Duodenal mucosa (tissue), 2 donors: ENCODE measurements at regions not wholly inside any gene's neighbourhood (a gene's known extent, or its start where the extent isn't known, plus 50 kb on each side); places are given as distances from the start of the nearest gene placed in this dataset.

ENCODE experiments used
- H3K27ac ChIP-seq: one replicate; pipeline ENCODE4 v1.7.0; 2013; ENCODE audit warnings: low read depth, low read length
- H3K27me3 ChIP-seq, 2 donors: one replicate each; pipeline ENCODE4 v1.7.0; 2013; ENCODE audit warnings: low read length in 2 of 2, control low read depth in 1 of 2; ENCODE audit not compliant: insufficient read depth in 2 of 2, control insufficient read depth in 1 of 2
- H3K36me3 ChIP-seq, 2 donors: one replicate each; pipeline ENCODE4 v1.7.0; 2013; ENCODE audit warnings: low read length in 2 of 2, control low read depth in 1 of 2; ENCODE audit not compliant: insufficient read depth in 2 of 2, control insufficient read depth in 1 of 2
- H3K4me1 ChIP-seq, 2 donors: one replicate each; pipeline ENCODE4 v1.7.0; 2013; ENCODE audit warnings: low read length in 2 of 2, control low read depth in 1 of 2; ENCODE audit not compliant: insufficient read depth in 2 of 2, control insufficient read depth in 1 of 2
- H3K4me3 ChIP-seq, 2 donors: one replicate each; pipeline ENCODE4 v1.7.0; 2013; ENCODE audit warnings: low read length in 2 of 2, low read depth in 1 of 2
- H3K9ac ChIP-seq, 2 donors: one replicate each; pipeline ENCODE4 v1.7.0; 2013; ENCODE audit warnings: low read length in 2 of 2, low read depth in 1 of 2
- H3K9me3 ChIP-seq, 2 donors: one replicate each; pipeline ENCODE4 v1.7.0; 2013; ENCODE audit warnings: low read length in 2 of 2, control low read depth in 1 of 2; ENCODE audit not compliant: control insufficient read depth in 1 of 2

GRCh38 chr9:105912157-105912862 lies 218.0 kb downstream of the TMEM38B start:
- Histone ChIP-seq H3K4me1 (no peaks in the 10 kb centered on the region), H3K9me3 (no peaks in the 10 kb centered on the region), H3K4me3 (no peak overlapping the region), H3K9ac (no peak overlapping the region), H3K27me3 (no peaks in the 10 kb centered on the region), H3K27ac (no peak overlapping the region), H3K36me3 (no peaks in the 10 kb centered on the region)

- Histone ChIP-seq H3K4me3 (no peak overlapping the region), H3K27ac (no peak overlapping the region), H3K27me3 (no peaks in the 10 kb centered on the region), H3K9ac (no peak overlapping the region), H3K36me3 (no peaks in the 10 kb centered on the region), H3K9me3 (no peaks in the 10 kb centered on the region), H3K4me1 (no peaks in the 10 kb centered on the region)
Measured at GRCh38 chr9:105912863-105913516, 218.6 kb downstream of the TMEM38B start.

- Histone ChIP-seq H3K4me3 (no peak overlapping the region), H3K27me3 (no peaks in the 10 kb centered on the region), H3K4me1 (no peaks in the 10 kb centered on the region), H3K9ac (no peak overlapping the region), H3K27ac (no peak overlapping the region), H3K9me3 (no peaks in the 10 kb centered on the region), H3K36me3 (no peaks in the 10 kb centered on the region)
Measured at GRCh38 chr9:105921057-105921726, 226.9 kb downstream of the TMEM38B start.

- Histone ChIP-seq H3K9ac (no peak overlapping the region), H3K4me3 (no peak overlapping the region), H3K27me3 (no peaks in the 10 kb centered on the region), H3K27ac (no peak overlapping the region), H3K9me3 (no peaks in the 10 kb centered on the region), H3K4me1 (no peaks in the 10 kb centered on the region), H3K36me3 (no peaks in the 10 kb centered on the region)
Measured at GRCh38 chr9:105928416-105928815, 234.1 kb downstream of the TMEM38B start.

GRCh38 chr9:105930011-105930627 lies 235.8 kb downstream of the TMEM38B start:
- no peak overlapping the region for H3K27ac ChIP-seq
- no peaks in the 10 kb centered on the region for H3K9me3 ChIP-seq
- no peaks in the 10 kb centered on the region for H3K36me3 ChIP-seq
- H3K4me1 ChIP-seq = no peaks in the 10 kb centered on the region
- H3K4me3 ChIP-seq = no peak overlapping the region
- no peaks in the 10 kb centered on the region for H3K27me3 ChIP-seq
- H3K9ac ChIP-seq = no peak overlapping the region

- no peaks in the 10 kb centered on the region for H3K36me3 ChIP-seq
- H3K4me3 ChIP-seq = no peak overlapping the region
- H3K27ac ChIP-seq = no peak overlapping the region
- H3K27me3 ChIP-seq = no peaks in the 10 kb centered on the region
- no peak overlapping the region for H3K9ac ChIP-seq
- no peaks in the 10 kb centered on the region for H3K9me3 ChIP-seq
- H3K4me1 ChIP-seq = no peaks in the 10 kb centered on the region
Measured at GRCh38 chr9:105932276-105932675, 237.9 kb downstream of the TMEM38B start.

- H3K36me3 ChIP-seq = no peaks in the 10 kb centered on the region
- H3K9ac ChIP-seq = no peak overlapping the region
- no peak overlapping the region for H3K27ac ChIP-seq
- H3K4me3 ChIP-seq = no peak overlapping the region
- no peaks in the 10 kb centered on the region for H3K4me1 ChIP-seq
- no peaks in the 10 kb centered on the region for H3K27me3 ChIP-seq
- H3K9me3 ChIP-seq = no peaks in the 10 kb centered on the region
Measured at GRCh38 chr9:105950448-105950847, 256.1 kb downstream of the TMEM38B start.

- H3K4me3 ChIP-seq = no peak overlapping the region
- H3K4me1 ChIP-seq = no peaks in the 10 kb centered on the region
- H3K27me3 ChIP-seq = no peaks in the 10 kb centered on the region
- no peaks in the 10 kb centered on the region for H3K36me3 ChIP-seq
- no peaks in the 10 kb centered on the region for H3K9me3 ChIP-seq
- H3K9ac ChIP-seq = no peak overlapping the region
- H3K27ac ChIP-seq = no peak overlapping the region
Measured at GRCh38 chr9:105950894-105951293, 256.6 kb downstream of the TMEM38B start.

- H3K9me3 ChIP-seq = no peaks in the 10 kb centered on the region
- H3K4me1 ChIP-seq = no peaks in the 10 kb centered on the region
- no peaks in the 10 kb centered on the region for H3K36me3 ChIP-seq
- H3K4me3 ChIP-seq = no peak overlapping the region
- H3K9ac ChIP-seq = no peak overlapping the region
- no peaks in the 10 kb centered on the region for H3K27me3 ChIP-seq
- H3K27ac ChIP-seq = no peak overlapping the region
Measured at GRCh38 chr9:105954517-105954916, 260.2 kb downstream of the TMEM38B start.

GRCh38 chr9:105957830-105958229 lies 263.5 kb downstream of the TMEM38B start:
- H3K9ac ChIP-seq = no peak overlapping the region
- H3K4me3 ChIP-seq = no peak overlapping the region
- no peaks in the 10 kb centered on the region for H3K4me1 ChIP-seq
- H3K27me3 ChIP-seq = no peaks in the 10 kb centered on the region
- H3K9me3 ChIP-seq = no peaks in the 10 kb centered on the region
- no peak overlapping the region for H3K27ac ChIP-seq
- no peaks in the 10 kb centered on the region for H3K36me3 ChIP-seq
